Aorta (tissue), 5 donors: ENCODE measurements at regions not wholly inside any gene's neighbourhood (a gene's known extent, or its start where the extent isn't known, plus 50 kb on each side); places are given as distances from the start of the nearest gene placed in this dataset.

ENCODE experiments used
- ATAC-seq: fragments of 200-7000 bp; cut with Tn5 transposase; one replicate; pipeline ENCODE4 v1.9.1; 2022; ENCODE audit warnings: moderate library complexity; ENCODE audit not compliant: low FRiP score
- DNase-seq, 2 donors: peaks; one replicate each; pipeline ENCODE4 v3.0.0-alpha.2; 2020
- H3K27ac ChIP-seq, 2 donors: one replicate each; pipeline ENCODE4 v1.5.1; 2013; ENCODE audit warnings: low read length in 2 of 2, mild to moderate bottlenecking in 2 of 2, moderate library complexity in 2 of 2, control low read depth in 1 of 2, inconsistent platforms in 1 of 2, low read depth in 1 of 2
- H3K27me3 ChIP-seq, 2 donors: one replicate each; pipeline ENCODE4 v1.6.1; 2013; ENCODE audit warnings: control low read depth in 1 of 2, low read length in 1 of 2, mild to moderate bottlenecking in 1 of 2, moderate library complexity in 1 of 2; ENCODE audit not compliant: insufficient read depth in 2 of 2, control insufficient read depth in 1 of 2
- H3K36me3 ChIP-seq, 2 donors: one replicate each; pipeline ENCODE4 v1.6.1; 2013; ENCODE audit warnings: control low read depth in 1 of 2, low read length in 1 of 2, mild to moderate bottlenecking in 1 of 2; ENCODE audit not compliant: insufficient read depth in 2 of 2, control insufficient read depth in 1 of 2
- H3K4me1 ChIP-seq, 2 donors: one replicate each; pipeline ENCODE4 v1.6.1; 2013; ENCODE audit warnings: low read length in 2 of 2, control low read depth in 1 of 2, mild to moderate bottlenecking in 1 of 2, moderate library complexity in 1 of 2; ENCODE audit not compliant: insufficient read depth in 2 of 2, control insufficient read depth in 1 of 2
- H3K4me3 ChIP-seq, 2 donors: one replicate each; pipeline ENCODE4 v1.5.1; 2013; ENCODE audit warnings: low read length in 2 of 2, control low read depth in 1 of 2, mild to moderate bottlenecking in 1 of 2
- H3K9me3 ChIP-seq: one replicate; pipeline ENCODE4 v1.6.1; 2013; ENCODE audit warnings: mild to moderate bottlenecking, low read length; ENCODE audit not compliant: control insufficient read depth
- WGBS, 2 donors: extraction: QIAGEN DNeasy Blood & Tissue Kit; methylation state at CpG; one replicate each; pipeline ENCODE4 v1.1.7; 2013; 5-methylcytosine and 5-hydroxymethylcytosine counted together
- intact Hi-C, 2 donors: fragments of 100-400 bp; cut with DNase I; formaldehyde crosslinking; loops; one replicate each; pipeline versions ENCODE4 v1.14.2 to v1.15.0; 2022
- donor health status: healthy with polysubstance abuse.
- donor health status: Bipolar disorder and iron deficiency.
- donor health status: DM: no; HTN: no; CAD: no.
- donor health status: DM: no; HTN: no; CAD: no.
- donor health status: DM: yes; HTN: yes; CAD: no.

DNA sequence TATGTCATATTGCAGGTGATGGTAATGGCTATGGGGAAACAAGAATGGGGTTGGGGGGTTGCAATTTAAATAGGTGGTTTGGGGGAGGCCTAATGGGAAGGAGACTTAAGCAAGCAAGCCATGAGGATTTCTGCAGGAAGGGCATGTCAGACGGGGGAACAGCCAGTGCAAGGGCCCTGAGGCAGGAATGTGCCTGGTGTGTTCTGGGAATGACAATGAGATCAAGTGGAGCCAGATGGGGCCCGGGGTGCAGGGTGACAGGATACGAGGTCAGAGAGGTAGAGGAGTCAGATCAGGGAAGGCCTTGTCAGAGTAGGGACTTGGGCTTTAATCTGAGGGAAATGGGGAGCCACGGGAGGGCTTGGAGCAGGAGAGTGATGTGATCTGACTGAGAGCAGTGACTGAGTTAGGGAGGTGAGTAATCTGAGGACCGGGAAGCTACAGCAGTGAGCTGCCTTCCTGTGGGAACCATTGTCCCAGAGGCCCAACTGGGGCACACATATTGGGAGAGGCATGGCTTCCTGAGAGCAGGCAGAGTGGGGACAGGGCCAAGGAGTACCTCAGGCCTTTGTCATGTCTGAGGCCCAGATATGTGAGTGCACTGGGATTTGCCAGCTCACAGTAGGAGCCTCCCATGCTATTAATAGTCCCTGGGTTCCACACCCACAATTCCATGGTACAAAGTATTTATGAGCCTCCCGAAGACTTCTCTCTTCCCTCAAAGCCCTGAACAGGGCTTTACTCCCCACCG lies 139.8 kb downstream of the BCOR start:
- Histone ChIP-seq H3K36me3 (no peaks in the 10 kb centered on the region), H3K4me1 (no peaks in the 10 kb centered on the region), H3K27ac (no peak overlapping the region), H3K4me3 (no peak overlapping the region), H3K9me3 (no peaks in the 10 kb centered on the region), H3K27me3 (no peaks in the 10 kb centered on the region)
- intact Hi-C loops, result no loop called here
- 78 to 80% methylated on average over 7 of the region's 7 CpGs for WGBS, 2 donors
- ATAC-seq (peak; percentile 17), DNase-seq (no peak)

GRCh38 chrX:39958850-39959249 lies 138.9 kb downstream of the BCOR start:
- 79 to 97% methylated on average over 5 of the region's 5 CpGs for WGBS, 2 donors
- Histone ChIP-seq H3K27me3 (no peaks in the 10 kb centered on the region), H3K4me1 (no peaks in the 10 kb centered on the region), H3K9me3 (no peaks in the 10 kb centered on the region), H3K36me3 (no peaks in the 10 kb centered on the region), H3K27ac (no peak overlapping the region), H3K4me3 (no peak overlapping the region)
- intact Hi-C loops, result no loop called here
- ATAC-seq, result no peak
- no peak for DNase-seq

DNA sequence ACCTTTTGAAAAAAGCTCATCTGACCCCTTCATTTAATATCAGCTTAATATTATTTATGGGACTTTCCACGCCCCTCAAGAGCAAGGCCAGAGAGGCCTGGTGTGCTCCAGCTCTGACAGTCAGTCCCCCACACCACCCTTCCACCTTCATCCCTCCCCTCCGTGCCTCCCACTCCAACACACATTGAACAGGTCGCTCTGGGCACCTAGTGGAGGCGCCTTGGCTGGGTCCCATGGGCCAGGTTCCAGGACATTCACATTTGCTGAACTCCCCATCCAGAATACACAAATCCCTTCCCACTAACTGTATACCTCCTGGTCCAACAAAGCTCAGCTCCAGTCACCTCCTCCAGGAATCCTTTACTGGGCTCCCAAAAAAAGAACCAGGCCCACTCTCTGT lies 137.5 kb downstream of the BCOR start:
- Histone ChIP-seq H3K36me3 (no peaks in the 10 kb centered on the region), H3K4me3 (no peak overlapping the region), H3K27ac (no peak overlapping the region), H3K4me1 (no peaks in the 10 kb centered on the region), H3K27me3 (no peaks in the 10 kb centered on the region), H3K9me3 (no peaks in the 10 kb centered on the region)
- ATAC-seq (no peak), DNase-seq (no peak)
- 47 to 62% methylated on average over 4 of the region's 4 CpGs for WGBS, 2 donors
- intact Hi-C loops, result no loop called here

DNA sequence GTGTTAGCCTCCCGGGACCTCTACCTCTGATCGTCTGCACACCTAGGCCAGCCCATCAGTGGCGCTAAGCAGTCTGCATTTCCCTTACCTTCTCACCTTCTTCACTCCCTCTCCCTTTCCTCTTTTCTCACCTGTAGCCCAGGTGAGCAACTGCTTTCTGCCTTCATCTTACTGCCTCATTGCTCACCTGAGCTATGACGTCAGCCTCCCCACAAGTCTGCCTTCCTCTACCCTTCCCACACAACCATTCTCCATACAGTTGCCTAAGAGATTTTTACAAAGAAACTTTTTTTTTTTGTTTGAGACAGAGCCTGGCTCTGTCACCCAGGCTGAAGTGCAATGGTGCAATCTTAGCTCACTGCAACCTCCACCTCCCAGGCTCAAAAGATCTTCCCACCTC lies 136.3 kb downstream of the BCOR start:
- Histone ChIP-seq H3K4me3 (no peak overlapping the region), H3K36me3 (no peaks in the 10 kb centered on the region), H3K4me1 (no peaks in the 10 kb centered on the region), H3K27ac (no peak overlapping the region), H3K27me3 (no peaks in the 10 kb centered on the region), H3K9me3 (no peaks in the 10 kb centered on the region)
- no peak for DNase-seq
- intact Hi-C loops, result no loop called here
- no peak for ATAC-seq
- WGBS, 2 donors, result 75 to 95% methylated on average over 4 of the region's 4 CpGs

- no peaks in the 10 kb centered on the region for H3K27me3 ChIP-seq
- intact Hi-C loops, result no loop called here
- no peak for DNase-seq
- no peak overlapping the region for H3K27ac ChIP-seq
- H3K9me3 ChIP-seq, result no peaks in the 10 kb centered on the region
- H3K36me3 ChIP-seq, result no peaks in the 10 kb centered on the region
- ATAC-seq, result no peak
- 60 to 95% methylated on average over 1 of the region's 1 CpG for WGBS, 2 donors
- no peak overlapping the region for H3K4me3 ChIP-seq
- H3K4me1 ChIP-seq, result no peaks in the 10 kb centered on the region
Observed at GRCh38 chrX:39965051-39965573, 132.6 kb downstream of the BCOR start.

- DNase-seq (no peak), ATAC-seq (no peak)
- 71 to 76% methylated on average over 8 of the region's 8 CpGs for WGBS, 2 donors
- Histone ChIP-seq H3K4me3 (no peak overlapping the region), H3K27me3 (no peaks in the 10 kb centered on the region), H3K27ac (no peak overlapping the region), H3K4me1 (no peaks in the 10 kb centered on the region), H3K36me3 (no peaks in the 10 kb centered on the region), H3K9me3 (no peaks in the 10 kb centered on the region)
- intact Hi-C loops, result no loop called here
Observed at GRCh38 chrX:39966176-39966575, 131.6 kb downstream of the BCOR start.

- Histone ChIP-seq H3K36me3 (no peaks in the 10 kb centered on the region), H3K4me3 (no peak overlapping the region), H3K4me1 (no peaks in the 10 kb centered on the region), H3K27ac (no peak overlapping the region), H3K27me3 (no peaks in the 10 kb centered on the region), H3K9me3 (no peaks in the 10 kb centered on the region)
- WGBS, 2 donors, result 73 to 92% methylated on average over 4 of the region's 4 CpGs
- ATAC-seq, result no peak
- intact Hi-C loops, result no loop called here
- DNase-seq, result no peak
Observed at GRCh38 chrX:39967348-39967747, 130.4 kb downstream of the BCOR start.

GRCh38 chrX:39969099-39969818 lies 128.5 kb downstream of the BCOR start:
- Histone ChIP-seq H3K4me3 (no peak overlapping the region), H3K4me1 (no peaks in the 10 kb centered on the region), H3K9me3 (no peaks in the 10 kb centered on the region), H3K27ac (no peak overlapping the region), H3K27me3 (no peaks in the 10 kb centered on the region), H3K36me3 (no peaks in the 10 kb centered on the region)
- DNase-seq (no peak), ATAC-seq (no peak)
- WGBS, 2 donors, result 54 to 89% methylated on average over 16 of the region's 16 CpGs
- intact Hi-C loops, result no loop called here
